ENCODE measurements at regions not wholly inside any gene's neighbourhood (a gene's known extent, or its start where the extent isn't known, plus 50 kb on each side); places are given as distances from the start of the nearest gene placed in this dataset.
"Not testable (repeated sequence)": the region's sequence is repeated elsewhere in the genome, so short reads cannot be mapped to it uniquely, and the experiment has no call there.

GRCh38 chr7:66426332-66426731 lies 202.3 kb upstream of the KCTD7 start:
- no peak for DNase-seq (ENCODE audit: low read depth)
- TF ChIP-seq CTCF (IDR thresholded peaks at IDR 0.05; ENCODE audit: control insufficient read depth, insufficient read depth, low read depth, low read length, missing control alignments): no peak

GRCh38 chr7:66426996-66427395 lies 201.7 kb upstream of the KCTD7 start:
- DNase-seq (ENCODE audit: low read depth): no peak
- H3K4me3 ChIP-seq (ENCODE audit: control insufficient read depth, low read depth, low read length): no peak overlapping the region
- no peak for TF ChIP-seq CTCF (IDR thresholded peaks at IDR 0.05; ENCODE audit: control insufficient read depth, insufficient read depth, low read depth, low read length, missing control alignments)

More at GRCh38 chr7:66426332-66426731, 202.3 kb upstream of the KCTD7 start:
- no peak overlapping the region for H3K4me3 ChIP-seq (ENCODE audit: control insufficient read depth, low read depth, low read length)

GRCh38 chr7:66427956-66428355 lies 200.7 kb upstream of the KCTD7 start:
- DNase-seq (ENCODE audit: low read depth): no peak
- no peak overlapping the region for H3K4me3 ChIP-seq (ENCODE audit: control insufficient read depth, low read depth, low read length)
- no peak for TF ChIP-seq CTCF (IDR thresholded peaks at IDR 0.05; ENCODE audit: control insufficient read depth, insufficient read depth, low read depth, low read length, missing control alignments)

GRCh38 chr7:66429498-66430163 lies 199.1 kb upstream of the KCTD7 start:
- no peak overlapping the region for H3K4me3 ChIP-seq (ENCODE audit: control insufficient read depth, low read depth, low read length)
- no peak for TF ChIP-seq CTCF (IDR thresholded peaks at IDR 0.05; ENCODE audit: control insufficient read depth, insufficient read depth, low read depth, low read length, missing control alignments)
- DNase-seq (ENCODE audit: low read depth): no peak

- no peak for DNase-seq (ENCODE audit: low read depth)
- no peak for TF ChIP-seq CTCF (IDR thresholded peaks at IDR 0.05; ENCODE audit: control insufficient read depth, insufficient read depth, low read depth, low read length, missing control alignments)
- H3K4me3 ChIP-seq (ENCODE audit: control insufficient read depth, low read depth, low read length): no peak overlapping the region
These were observed 198.5 kb upstream of the KCTD7 start for GRCh38 chr7:66430164-66430545.

GRCh38 chr7:66438703-66439405 lies 189.8 kb upstream of the KCTD7 start:
- not testable (repeated sequence) for DNase-seq (ENCODE audit: low read depth); H3K4me3 ChIP-seq (ENCODE audit: control insufficient read depth, low read depth, low read length)

- DNase-seq (ENCODE audit: low read depth): no peak
- TF ChIP-seq CTCF (IDR thresholded peaks at IDR 0.05; ENCODE audit: control insufficient read depth, insufficient read depth, low read depth, low read length, missing control alignments): no peak
These were observed 186.3 kb upstream of the KCTD7 start for GRCh38 chr7:66442385-66442784.

More at GRCh38 chr7:66442385-66442784, 186.3 kb upstream of the KCTD7 start:
- H3K4me3 ChIP-seq (ENCODE audit: control insufficient read depth, low read depth, low read length): no peak overlapping the region

Data from AG09309 (cell line).